Activated T-helper 2 cell treated with anti-CD3 and anti-CD28 coated beads, Interferon-gamma antibody, Interleukin-2, Interleukin-4, amounts not matched to agents 10 μg/mL and 5 μg/mL and 100 μg/mL, durations not matched to agents 14 hours and 24 hours and 36 hours (primary cell): ENCODE measurements at regions not wholly inside any gene's neighbourhood (a gene's known extent, or its start where the extent isn't known, plus 50 kb on each side); places are given as distances from the start of the nearest gene placed in this dataset.

Experiments used
- DNase-seq: peaks from one replicate; pipeline ENCODE4 v3.0.0; 2021; ENCODE audit warnings: low spot score
- H3K27ac Mint-ChIP-seq: one replicate; pipeline ENCODE4 v1.8.0; 2021; ENCODE audit warnings: mixed read lengths
- H3K27me3 Mint-ChIP-seq: one replicate; pipeline ENCODE4 v1.8.0; 2021; ENCODE audit warnings: low read depth, mixed read lengths
- H3K36me3 Mint-ChIP-seq: one replicate; pipeline ENCODE4 v1.8.0; 2021; ENCODE audit warnings: low read depth, mixed read lengths
- H3K4me1 Mint-ChIP-seq: one replicate; pipeline ENCODE4 v1.8.0; 2021; ENCODE audit warnings: low read depth, mixed read lengths
- H3K4me3 Mint-ChIP-seq: one replicate; pipeline ENCODE4 v1.8.0; 2021; ENCODE audit warnings: low read depth, mild to moderate bottlenecking, moderate library complexity, mixed read lengths
- H3K9me3 Mint-ChIP-seq: one replicate; pipeline ENCODE4 v1.8.0; 2021; ENCODE audit warnings: mixed read lengths
- intact Hi-C: fragments of 100-400 bp; cut with micrococcal nuclease; formaldehyde crosslinking; loops from one replicate; pipeline ENCODE4 v1.15.1; 2023

- no peaks in the 10 kb centered on the region for H3K27me3 Mint-ChIP-seq
- no peaks in the 10 kb centered on the region for H3K4me1 Mint-ChIP-seq
- DNase-seq = no peak
- no peak overlapping the region for H3K4me3 Mint-ChIP-seq
- no peak overlapping the region for H3K27ac Mint-ChIP-seq
- intact Hi-C loops = no loop called here
- no peaks in the 10 kb centered on the region for H3K36me3 Mint-ChIP-seq
- H3K9me3 Mint-ChIP-seq = no peaks in the 10 kb centered on the region
These were observed 234.7 kb upstream of the IRX3 start for GRCh38 chr16:54521327-54521726.

GRCh38 chr16:54519161-54519695 lies 232.6 kb upstream of the IRX3 start:
- no peaks in the 10 kb centered on the region for H3K36me3 Mint-ChIP-seq
- H3K9me3 Mint-ChIP-seq = no peaks in the 10 kb centered on the region
- intact Hi-C loops = no loop called here
- H3K4me3 Mint-ChIP-seq = no peak overlapping the region
- H3K4me1 Mint-ChIP-seq = no peaks in the 10 kb centered on the region
- no peak for DNase-seq
- H3K27ac Mint-ChIP-seq = no peak overlapping the region
- H3K27me3 Mint-ChIP-seq = no peaks in the 10 kb centered on the region

- H3K4me1 Mint-ChIP-seq = no peaks in the 10 kb centered on the region
- no peak overlapping the region for H3K4me3 Mint-ChIP-seq
- intact Hi-C loops = no loop called here
- no peak for DNase-seq
- H3K27ac Mint-ChIP-seq = no peak overlapping the region
- no peaks in the 10 kb centered on the region for H3K9me3 Mint-ChIP-seq
- H3K36me3 Mint-ChIP-seq = no peaks in the 10 kb centered on the region
- H3K27me3 Mint-ChIP-seq = no peaks in the 10 kb centered on the region
These were observed 230.6 kb upstream of the IRX3 start for GRCh38 chr16:54517181-54517580.

- intact Hi-C loops = no loop called here
- H3K9me3 Mint-ChIP-seq = no peaks in the 10 kb centered on the region
- DNase-seq = no peak
- H3K4me3 Mint-ChIP-seq = no peak overlapping the region
- H3K4me1 Mint-ChIP-seq = no peaks in the 10 kb centered on the region
- no peak overlapping the region for H3K27ac Mint-ChIP-seq
- no peaks in the 10 kb centered on the region for H3K36me3 Mint-ChIP-seq
- no peaks in the 10 kb centered on the region for H3K27me3 Mint-ChIP-seq
These were observed 225.9 kb upstream of the IRX3 start for GRCh38 chr16:54512467-54512995.

GRCh38 chr16:54511222-54511731 lies 224.7 kb upstream of the IRX3 start:
- no peak for DNase-seq
- intact Hi-C loops = no loop called here
- Mint-ChIP-seq H3K4me3 (no peak overlapping the region), H3K27ac (no peak overlapping the region), H3K4me1 (no peaks in the 10 kb centered on the region), H3K36me3 (no peaks in the 10 kb centered on the region), H3K27me3 (peaks cover 4% of the 10 kb centered on the region), H3K9me3 (no peaks in the 10 kb centered on the region)

- Mint-ChIP-seq H3K4me3 (no peak overlapping the region), H3K27me3 (peaks cover 4% of the 10 kb centered on the region), H3K9me3 (no peaks in the 10 kb centered on the region), H3K36me3 (no peaks in the 10 kb centered on the region), H3K27ac (no peak overlapping the region), H3K4me1 (no peaks in the 10 kb centered on the region)
- intact Hi-C loops = no loop called here
- no peak for DNase-seq
These were observed 224.2 kb upstream of the IRX3 start for GRCh38 chr16:54510685-54511221.

GRCh38 chr16:54509456-54509855 lies 222.9 kb upstream of the IRX3 start:
- Mint-ChIP-seq H3K9me3 (no peaks in the 10 kb centered on the region), H3K36me3 (no peaks in the 10 kb centered on the region), H3K4me3 (no peak overlapping the region), H3K27ac (no peak overlapping the region), H3K4me1 (no peaks in the 10 kb centered on the region), H3K27me3 (peaks cover 4% of the 10 kb centered on the region)
- no peak for DNase-seq
- intact Hi-C loops = no loop called here

- Mint-ChIP-seq H3K4me1 (no peaks in the 10 kb centered on the region), H3K9me3 (no peaks in the 10 kb centered on the region), H3K27ac (no peak overlapping the region), H3K36me3 (no peaks in the 10 kb centered on the region), H3K27me3 (peaks cover 4% of the 10 kb centered on the region), H3K4me3 (no peak overlapping the region)
- DNase-seq = no peak
- intact Hi-C loops = no loop called here
These were observed 221.8 kb upstream of the IRX3 start for GRCh38 chr16:54508351-54508750.

GRCh38 chr16:54506741-54507500 lies 220.3 kb upstream of the IRX3 start:
- Mint-ChIP-seq H3K27ac (no peak overlapping the region), H3K36me3 (no peaks in the 10 kb centered on the region)

GRCh38 chr16:54506214-54506580 lies 219.6 kb upstream of the IRX3 start:
- Mint-ChIP-seq H3K36me3 (no peaks in the 10 kb centered on the region), H3K27me3 (peaks cover 4% of the 10 kb centered on the region), H3K4me3 (no peak overlapping the region), H3K4me1 (no peaks in the 10 kb centered on the region), H3K27ac (no peak overlapping the region), H3K9me3 (no peaks in the 10 kb centered on the region)
- intact Hi-C loops = no loop called here
- DNase-seq = no peak

More at GRCh38 chr16:54506741-54507500, 220.3 kb upstream of the IRX3 start:
- no peak overlapping the region for H3K4me3 Mint-ChIP-seq
- no peak for DNase-seq
- peaks cover 4% of the 10 kb centered on the region for H3K27me3 Mint-ChIP-seq
- no peaks in the 10 kb centered on the region for H3K4me1 Mint-ChIP-seq
- no peaks in the 10 kb centered on the region for H3K9me3 Mint-ChIP-seq
- intact Hi-C loops = no loop called here

GRCh38 chr16:54505549-54506213 lies 219.1 kb upstream of the IRX3 start:
- H3K4me3 Mint-ChIP-seq = no peak overlapping the region
- no peak for DNase-seq
- H3K36me3 Mint-ChIP-seq = no peaks in the 10 kb centered on the region
- H3K27ac Mint-ChIP-seq = no peak overlapping the region
- peaks cover 4% of the 10 kb centered on the region for H3K27me3 Mint-ChIP-seq
- H3K4me1 Mint-ChIP-seq = no peaks in the 10 kb centered on the region
- intact Hi-C loops = no loop called here
- no peaks in the 10 kb centered on the region for H3K9me3 Mint-ChIP-seq

- Mint-ChIP-seq H3K4me3 (no peak overlapping the region), H3K36me3 (no peaks in the 10 kb centered on the region), H3K27ac (no peak overlapping the region), H3K4me1 (no peaks in the 10 kb centered on the region), H3K9me3 (no peaks in the 10 kb centered on the region), H3K27me3 (peaks cover 4% of the 10 kb centered on the region)
- intact Hi-C loops = no loop called here
- no peak for DNase-seq
These were observed 217.8 kb upstream of the IRX3 start for GRCh38 chr16:54504372-54504771.

GRCh38 chr16:54503856-54504219 lies 217.3 kb upstream of the IRX3 start:
- peaks cover 4% of the 10 kb centered on the region for H3K27me3 Mint-ChIP-seq
- intact Hi-C loops = no loop called here

More at GRCh38 chr16:54503856-54504219, 217.3 kb upstream of the IRX3 start:
- Mint-ChIP-seq H3K9me3 (no peaks in the 10 kb centered on the region), H3K36me3 (no peaks in the 10 kb centered on the region), H3K4me3 (no peak overlapping the region), H3K4me1 (no peaks in the 10 kb centered on the region), H3K27ac (no peak overlapping the region)
- DNase-seq = no peak
